Activated naive CD4-positive, alpha-beta T cell treated with anti-CD3 and anti-CD28 coated beads for 36 hours (primary cell): ENCODE measurements at regions not wholly inside any gene's neighbourhood (a gene's known extent, or its start where the extent isn't known, plus 50 kb on each side); places are given as distances from the start of the nearest gene placed in this dataset.

ENCODE experiments used
- CTCF ChIA-PET: fragments of 350-600 bp; sonication (Branson Sonifier 250); formaldehyde crosslinking; loops from one replicate; lab custom pipeline; 2021; ENCODE audit warnings: antibody characterized with exemption; lab: Charles Lee
- DNase-seq: peaks from one replicate; pipeline ENCODE4 v3.0.0-alpha.2; 2020
- H3K27ac Mint-ChIP-seq: one replicate; pipeline ENCODE4 v1.8.0; 2021; ENCODE audit warnings: mild to moderate bottlenecking, mixed read lengths
- H3K27me3 Mint-ChIP-seq: one replicate; pipeline ENCODE4 v1.8.0; 2021; ENCODE audit warnings: low read depth, mixed read lengths
- H3K36me3 Mint-ChIP-seq: one replicate; pipeline ENCODE4 v1.8.0; 2021; ENCODE audit warnings: low read depth, mixed read lengths
- H3K4me1 Mint-ChIP-seq: one replicate; pipeline ENCODE4 v1.8.0; 2021; ENCODE audit warnings: low read depth, mixed read lengths
- H3K4me3 Mint-ChIP-seq: one replicate; pipeline ENCODE4 v1.8.0; 2021; ENCODE audit warnings: mild to moderate bottlenecking, moderate library complexity, mixed read lengths
- H3K9me3 Mint-ChIP-seq: one replicate; pipeline ENCODE4 v1.8.0; 2021; ENCODE audit warnings: mixed read lengths
- intact Hi-C: fragments of 100-400 bp; cut with micrococcal nuclease; formaldehyde crosslinking; loops from one replicate; pipeline ENCODE4 v1.15.1; 2023

DNA sequence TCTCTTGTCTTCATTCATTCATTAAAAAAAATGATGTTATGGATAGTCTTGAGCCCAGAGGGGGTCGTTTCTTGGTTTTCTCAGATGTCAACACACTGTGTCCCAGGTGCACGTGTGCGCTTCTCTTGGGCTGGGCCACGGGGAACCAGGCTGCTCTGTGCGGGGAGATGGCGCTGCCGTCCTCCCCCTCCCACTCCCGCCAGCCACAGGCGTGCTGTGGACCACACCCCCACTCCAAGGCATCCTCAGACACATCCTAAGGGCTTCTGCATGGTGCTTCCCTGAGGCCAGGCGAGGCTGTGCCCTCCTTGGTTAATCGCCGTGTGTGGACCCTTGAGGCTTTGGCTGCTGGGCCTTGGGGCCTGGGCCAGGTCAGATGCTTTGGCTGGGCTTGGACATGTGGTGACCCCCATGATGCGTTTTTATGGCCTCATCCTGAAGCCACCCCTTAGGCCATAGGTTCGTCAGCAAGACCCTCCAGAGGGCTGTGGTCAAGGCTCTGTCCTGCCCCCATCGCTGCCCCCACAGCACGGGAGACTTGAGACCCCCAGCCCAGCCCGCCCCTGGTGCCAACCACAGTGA is 245.7 kb upstream of the CIBAR2 start:
- no peaks in the 10 kb centered on the region for H3K4me1 Mint-ChIP-seq
- H3K27me3 Mint-ChIP-seq, result peaks cover 6% of the 10 kb centered on the region
- DNase-seq, result no peak
- H3K9me3 Mint-ChIP-seq, result peaks cover 3% of the 10 kb centered on the region
- H3K4me3 Mint-ChIP-seq, result no peak overlapping the region
- CTCF ChIA-PET, result no interaction called here
- intact Hi-C loops, result no loop called here
- no peaks in the 10 kb centered on the region for H3K36me3 Mint-ChIP-seq
- H3K27ac Mint-ChIP-seq, result no peak overlapping the region

GRCh38 chr16:85358704-85359146 is 246.5 kb upstream of the CIBAR2 start:
- CTCF ChIA-PET, result no interaction called here
- Mint-ChIP-seq H3K36me3 (no peaks in the 10 kb centered on the region), H3K27ac (no peak overlapping the region), H3K4me3 (no peak overlapping the region), H3K4me1 (no peaks in the 10 kb centered on the region), H3K27me3 (peaks cover 6% of the 10 kb centered on the region), H3K9me3 (no peaks in the 10 kb centered on the region)
- no peak for DNase-seq
- intact Hi-C loops, result no loop called here

- no peak for DNase-seq
- H3K27ac Mint-ChIP-seq, result no peak overlapping the region
- no peaks in the 10 kb centered on the region for H3K4me1 Mint-ChIP-seq
- peaks cover 6% of the 10 kb centered on the region for H3K27me3 Mint-ChIP-seq
- CTCF ChIA-PET, result no interaction called here
- intact Hi-C loops, result no loop called here
- H3K9me3 Mint-ChIP-seq, result no peaks in the 10 kb centered on the region
- H3K36me3 Mint-ChIP-seq, result no peaks in the 10 kb centered on the region
- H3K4me3 Mint-ChIP-seq, result no peak overlapping the region
These were observed 247.0 kb upstream of the CIBAR2 start for GRCh38 chr16:85359147-85359822.

DNA sequence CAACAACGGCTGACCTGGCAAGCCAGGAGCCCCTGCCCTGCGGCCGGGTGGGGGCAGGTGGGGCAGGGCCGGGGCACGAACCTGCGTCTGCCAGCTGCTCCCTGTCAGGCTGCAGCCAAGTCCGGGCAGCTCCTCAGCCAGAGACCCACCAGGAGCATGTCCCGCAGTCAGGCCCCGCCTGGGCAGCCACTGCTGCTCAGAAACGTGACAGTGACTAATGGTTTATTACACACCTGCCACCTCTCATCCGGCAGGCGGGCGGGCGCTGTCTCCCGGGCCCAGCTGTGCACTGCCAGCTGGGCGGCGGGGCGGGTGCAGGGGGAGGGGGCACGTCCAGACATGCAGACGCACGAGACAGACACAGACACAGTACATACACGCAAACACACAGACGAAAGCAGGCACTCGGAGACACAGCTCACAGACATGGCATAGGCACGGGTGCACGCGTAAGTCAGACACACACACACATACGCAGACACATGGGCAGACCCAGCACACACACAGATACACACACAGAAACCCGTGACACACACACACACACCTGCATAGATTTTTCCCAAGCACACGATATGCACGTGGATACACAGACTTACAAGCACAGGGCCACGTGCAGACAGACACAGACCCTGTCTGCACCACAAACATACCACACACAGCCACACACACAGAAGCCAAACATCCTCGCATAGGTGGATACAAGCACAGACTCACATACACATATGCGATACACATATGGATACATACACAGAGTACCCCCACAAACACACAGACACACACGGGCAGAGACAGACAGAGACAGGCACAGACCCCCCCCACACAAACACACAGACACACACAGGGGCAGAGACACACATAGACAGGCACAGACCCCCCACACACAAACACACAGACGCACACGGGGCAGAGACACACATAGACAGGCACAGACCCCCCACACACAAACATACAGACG is 248.3 kb upstream of the CIBAR2 start:
- Mint-ChIP-seq H3K4me1 (no peaks in the 10 kb centered on the region), H3K9me3 (no peaks in the 10 kb centered on the region), H3K4me3 (no peak overlapping the region), H3K27me3 (peaks cover 6% of the 10 kb centered on the region), H3K27ac (no peak overlapping the region), H3K36me3 (no peaks in the 10 kb centered on the region)
- CTCF ChIA-PET, result no interaction called here
- DNase-seq, result peak; percentile 53
- intact Hi-C loops, result no loop called here

DNA sequence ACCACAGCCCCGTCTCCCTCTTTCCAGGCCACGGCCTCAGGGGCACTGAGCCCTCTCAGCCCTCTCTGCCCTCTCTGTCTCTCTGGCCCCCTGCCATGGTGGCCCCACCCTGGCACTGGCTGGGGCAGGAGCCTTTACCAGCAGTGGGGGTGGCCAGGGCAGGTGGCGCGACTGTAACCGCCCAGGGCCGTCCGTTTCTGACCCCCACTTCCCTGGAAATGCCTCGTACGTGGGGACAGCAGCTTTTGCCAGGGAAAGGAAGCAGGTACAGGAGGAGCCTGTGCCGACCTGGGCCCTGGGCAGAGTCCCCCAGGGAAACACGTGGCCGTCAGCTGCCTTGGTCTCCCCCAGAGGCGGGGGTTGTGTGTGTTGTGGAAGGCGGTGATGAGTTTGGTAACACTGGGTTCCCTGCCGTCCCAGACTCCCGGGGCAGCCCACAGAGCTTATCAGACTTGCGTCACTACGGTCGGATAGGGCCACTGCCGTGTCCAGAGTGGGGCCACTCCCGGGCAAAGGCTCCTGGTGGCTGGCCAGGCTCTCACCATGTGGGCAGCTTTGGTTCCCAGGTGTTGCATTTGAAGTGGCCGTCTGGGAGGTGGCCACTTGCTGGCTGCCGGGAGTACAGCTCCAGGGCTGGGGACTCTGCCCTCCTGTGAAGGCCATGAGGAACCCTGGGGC is 249.3 kb upstream of the CIBAR2 start:
- Mint-ChIP-seq H3K27ac (no peak overlapping the region), H3K36me3 (no peaks in the 10 kb centered on the region), H3K27me3 (peaks cover 6% of the 10 kb centered on the region), H3K9me3 (no peaks in the 10 kb centered on the region), H3K4me3 (no peak overlapping the region), H3K4me1 (no peaks in the 10 kb centered on the region)
- DNase-seq, result no peak
- intact Hi-C loops, result no loop called here
- CTCF ChIA-PET, result no interaction called here

DNA sequence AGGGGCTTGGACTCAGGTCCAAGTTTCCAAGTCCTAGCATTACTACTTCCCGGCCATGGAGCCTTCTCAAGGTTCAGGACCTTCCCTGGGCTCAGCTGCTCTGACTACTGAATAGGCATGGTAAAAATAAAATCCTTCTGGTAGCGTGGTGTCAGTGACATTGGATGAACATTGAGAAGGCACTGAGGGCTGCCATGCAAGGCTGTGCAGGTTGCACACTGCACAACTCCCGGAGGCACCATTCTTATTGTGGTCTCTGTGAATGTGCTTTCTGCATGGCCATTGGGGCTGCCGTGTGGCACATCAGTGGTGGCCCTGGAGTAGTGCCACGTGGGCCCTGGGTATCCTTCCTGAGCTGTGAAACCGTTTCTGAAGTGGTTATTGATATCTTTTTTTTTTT is 250.2 kb upstream of the CIBAR2 start:
- intact Hi-C loops, result no loop called here
- no peak for DNase-seq
- Mint-ChIP-seq H3K27ac (no peak overlapping the region), H3K4me1 (no peaks in the 10 kb centered on the region), H3K9me3 (no peaks in the 10 kb centered on the region), H3K4me3 (no peak overlapping the region), H3K36me3 (no peaks in the 10 kb centered on the region), H3K27me3 (peaks cover 6% of the 10 kb centered on the region)
- CTCF ChIA-PET, result interaction anchor here (0.7 kb wide), 1 partner anchor 66 kb away, joined by 3 read pairs; no protein-coding TSS in a partner anchor

- Mint-ChIP-seq H3K9me3 (no peaks in the 10 kb centered on the region), H3K27me3 (peaks cover 6% of the 10 kb centered on the region), H3K36me3 (no peaks in the 10 kb centered on the region), H3K27ac (no peak overlapping the region), H3K4me3 (no peak overlapping the region), H3K4me1 (no peaks in the 10 kb centered on the region)
- no peak for DNase-seq
- CTCF ChIA-PET, result interaction anchor here (0.6 to 1.5 kb wide), 2 partner anchors 89 to 951 kb away, joined by 3 to 8 read pairs; no protein-coding TSS in a partner anchor
- intact Hi-C loops, result no loop called here
These were observed 249.7 kb upstream of the GSE1 start for GRCh38 chr16:85363427-85363826.

GRCh38 chr16:85363881-85364280 is 249.2 kb upstream of the GSE1 start:
- Mint-ChIP-seq H3K4me3 (no peak overlapping the region), H3K36me3 (no peaks in the 10 kb centered on the region), H3K4me1 (no peaks in the 10 kb centered on the region), H3K9me3 (no peaks in the 10 kb centered on the region), H3K27me3 (peaks cover 6% of the 10 kb centered on the region), H3K27ac (no peak overlapping the region)
- no peak for DNase-seq
- CTCF ChIA-PET, result interaction anchor here (1.5 kb wide), 1 partner anchor 89 kb away, joined by 3 read pairs; no protein-coding TSS in a partner anchor
- intact Hi-C loops, result no loop called here

DNA sequence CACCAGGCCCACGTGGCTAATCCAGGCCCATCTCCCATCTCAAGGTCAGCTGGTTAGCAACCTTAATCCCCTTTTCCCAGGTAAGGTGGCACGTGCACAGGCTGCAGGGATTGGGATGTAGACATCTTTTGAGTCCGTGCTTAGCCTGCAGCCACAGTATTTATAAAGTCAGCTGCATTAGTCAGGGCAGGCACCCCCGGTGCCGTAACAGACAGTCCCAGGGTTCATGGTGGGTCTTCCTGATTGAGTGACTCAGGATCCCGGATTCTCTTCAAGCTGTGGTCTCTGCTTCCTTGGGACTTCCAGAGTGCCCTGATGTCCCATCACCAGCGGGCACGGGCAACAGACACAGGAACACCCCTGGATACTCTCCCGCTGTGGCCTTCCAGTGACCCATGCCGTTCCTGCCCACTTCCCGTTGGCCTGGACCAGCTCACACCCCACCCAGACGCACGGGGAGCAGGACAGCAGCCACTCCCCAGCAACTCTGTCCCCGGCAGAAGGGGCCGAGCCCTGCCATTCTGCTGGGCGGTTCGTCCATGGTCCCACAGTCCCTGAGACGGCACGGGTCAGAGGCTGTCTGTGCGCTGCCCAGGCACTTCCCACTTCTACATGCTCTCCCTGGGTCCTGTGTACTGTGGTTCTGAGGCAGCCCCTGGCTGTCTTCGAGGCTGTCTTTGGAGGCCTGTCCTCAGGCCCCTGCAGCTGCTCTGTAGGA is 248.6 kb upstream of the GSE1 start:
- intact Hi-C loops, result no loop called here
- H3K9me3 Mint-ChIP-seq, result no peaks in the 10 kb centered on the region
- no peaks in the 10 kb centered on the region for H3K36me3 Mint-ChIP-seq
- CTCF ChIA-PET, result interaction anchor here (1.5 kb wide), 1 partner anchor 90 kb away, joined by 3 read pairs; no protein-coding TSS in a partner anchor
- no peak overlapping the region for H3K27ac Mint-ChIP-seq
- H3K27me3 Mint-ChIP-seq, result peaks cover 6% of the 10 kb centered on the region
- DNase-seq, result no peak
- no peaks in the 10 kb centered on the region for H3K4me1 Mint-ChIP-seq
- no peak overlapping the region for H3K4me3 Mint-ChIP-seq

- H3K36me3 Mint-ChIP-seq, result no peaks in the 10 kb centered on the region
- no peak for DNase-seq
- H3K4me3 Mint-ChIP-seq, result no peak overlapping the region
- H3K9me3 Mint-ChIP-seq, result no peaks in the 10 kb centered on the region
- H3K27me3 Mint-ChIP-seq, result peaks cover 6% of the 10 kb centered on the region
- CTCF ChIA-PET, result no interaction called here
- no peaks in the 10 kb centered on the region for H3K4me1 Mint-ChIP-seq
- no peak overlapping the region for H3K27ac Mint-ChIP-seq
- intact Hi-C loops, result no loop called here
These were observed 248.0 kb upstream of the GSE1 start for GRCh38 chr16:85365120-85365519.

DNA sequence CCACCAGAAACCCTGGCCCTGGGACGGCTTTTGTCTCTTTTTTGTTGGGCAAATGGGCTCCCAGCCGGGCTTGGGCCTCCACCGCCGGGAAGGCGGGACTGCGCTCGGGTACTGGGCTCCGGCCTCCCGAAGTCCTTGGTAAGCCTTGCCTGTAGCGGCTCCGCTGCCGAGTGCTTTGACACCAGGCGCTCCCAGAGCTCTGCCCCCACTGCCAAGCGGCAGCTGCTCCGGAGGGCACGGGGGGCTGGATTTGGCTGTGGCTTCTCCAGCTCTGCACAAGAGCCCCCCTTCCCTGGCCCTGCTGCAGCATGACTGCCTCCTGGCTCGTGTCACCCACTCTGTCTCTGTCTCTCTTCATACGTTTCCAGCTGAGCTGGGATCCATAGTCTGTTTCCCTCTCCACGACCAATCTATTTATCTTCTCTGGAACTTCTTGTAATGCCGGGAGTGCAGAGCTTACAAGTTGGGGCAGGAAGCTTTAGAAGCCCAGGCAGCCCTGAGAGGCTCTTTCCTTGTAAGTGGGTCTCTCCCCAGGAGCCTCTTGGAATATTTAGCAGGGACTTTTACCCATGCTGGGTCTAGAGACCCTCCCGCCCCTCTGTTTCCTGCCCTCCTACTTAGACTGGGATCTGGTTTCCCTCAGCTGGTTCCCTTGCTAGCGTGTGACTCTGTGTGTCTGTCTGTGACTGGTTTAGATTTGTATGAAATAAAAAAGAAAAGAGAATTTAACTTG is 246.9 kb upstream of the GSE1 start:
- no peak for DNase-seq
- Mint-ChIP-seq H3K36me3 (no peaks in the 10 kb centered on the region), H3K4me1 (no peaks in the 10 kb centered on the region), H3K4me3 (no peak overlapping the region), H3K27me3 (no peaks in the 10 kb centered on the region), H3K9me3 (no peaks in the 10 kb centered on the region), H3K27ac (no peak overlapping the region)
- intact Hi-C loops, result no loop called here
- CTCF ChIA-PET, result interaction anchor here (0.7 kb wide), 1 partner anchor 22 kb away, joined by 3 read pairs; no protein-coding TSS in a partner anchor
